BE2C (cell line): ENCODE measurements at regions not wholly inside any gene's neighbourhood (a gene's known extent, or its start where the extent isn't known, plus 50 kb on each side); places are given as distances from the start of the nearest gene placed in this dataset.

Source experiments
- DNase-seq: peaks from one replicate; pipeline ENCODE4 v3.0.0-alpha.2; 2020
- H3K27me3 ChIP-seq: fragments of 250-450 bp; sonication (Bioruptor Pico); 2 replicates; pipeline ENCODE4 v1.5.1; 2020; ENCODE audit warnings: mild to moderate bottlenecking
- H3K36me3 ChIP-seq: fragments of 250-450 bp; sonication (Bioruptor Pico); 2 replicates; pipeline ENCODE4 v1.5.1; 2020; ENCODE audit warnings: mild to moderate bottlenecking
- H3K4me1 ChIP-seq: fragments of 250-450 bp; sonication (Bioruptor Pico); 2 replicates; pipeline ENCODE4 v1.5.1; 2020
- H3K4me3 ChIP-seq: 2 replicates; pipeline ENCODE4 v1.5.1; 2011; ENCODE audit warnings: low read depth, low read length
- H3K9me3 ChIP-seq: fragments of 250-450 bp; sonication (Bioruptor Pico); 2 replicates; pipeline ENCODE4 v1.5.1; 2020
- TF ChIP-seq, protein P1 (sequence below): IDR thresholded peaks from 2 replicates; pipeline ENCODE4 v1.5.1; 2012; ENCODE audit warnings: mild to moderate bottlenecking, low read depth, low read length

- TF ChIP-seq, protein P1, sequence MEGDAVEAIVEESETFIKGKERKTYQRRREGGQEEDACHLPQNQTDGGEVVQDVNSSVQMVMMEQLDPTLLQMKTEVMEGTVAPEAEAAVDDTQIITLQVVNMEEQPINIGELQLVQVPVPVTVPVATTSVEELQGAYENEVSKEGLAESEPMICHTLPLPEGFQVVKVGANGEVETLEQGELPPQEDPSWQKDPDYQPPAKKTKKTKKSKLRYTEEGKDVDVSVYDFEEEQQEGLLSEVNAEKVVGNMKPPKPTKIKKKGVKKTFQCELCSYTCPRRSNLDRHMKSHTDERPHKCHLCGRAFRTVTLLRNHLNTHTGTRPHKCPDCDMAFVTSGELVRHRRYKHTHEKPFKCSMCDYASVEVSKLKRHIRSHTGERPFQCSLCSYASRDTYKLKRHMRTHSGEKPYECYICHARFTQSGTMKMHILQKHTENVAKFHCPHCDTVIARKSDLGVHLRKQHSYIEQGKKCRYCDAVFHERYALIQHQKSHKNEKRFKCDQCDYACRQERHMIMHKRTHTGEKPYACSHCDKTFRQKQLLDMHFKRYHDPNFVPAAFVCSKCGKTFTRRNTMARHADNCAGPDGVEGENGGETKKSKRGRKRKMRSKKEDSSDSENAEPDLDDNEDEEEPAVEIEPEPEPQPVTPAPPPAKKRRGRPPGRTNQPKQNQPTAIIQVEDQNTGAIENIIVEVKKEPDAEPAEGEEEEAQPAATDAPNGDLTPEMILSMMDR, result no peak
- H3K4me3 ChIP-seq, result no peak overlapping the region
- DNase-seq, result no peak
- H3K36me3 ChIP-seq, result no peaks in the 10 kb centered on the region
- H3K27me3 ChIP-seq, result peaks cover 4% of the 10 kb centered on the region; the same call in 1 of the 2 replicates
- no peaks in the 10 kb centered on the region for H3K4me1 ChIP-seq
- H3K9me3 ChIP-seq, result no peaks in the 10 kb centered on the region
These were observed 161.5 kb downstream of the RPS29 start for GRCh38 chr14:49424436-49425331.

- H3K4me3 ChIP-seq, result no peak overlapping the region
- TF ChIP-seq, protein P1, result no peak
- H3K9me3 ChIP-seq, result no peaks in the 10 kb centered on the region
- no peaks in the 10 kb centered on the region for H3K36me3 ChIP-seq
- H3K27me3 ChIP-seq, result peaks cover 10% of the 10 kb centered on the region; the same call in 1 of the 2 replicates
- no peak for DNase-seq
- no peaks in the 10 kb centered on the region for H3K4me1 ChIP-seq
These were observed 166.0 kb downstream of the RPS29 start for GRCh38 chr14:49420201-49420600.

- no peak for DNase-seq
- TF ChIP-seq, protein P1, result no peak
- no peaks in the 10 kb centered on the region for H3K9me3 ChIP-seq
- H3K36me3 ChIP-seq, result no peaks in the 10 kb centered on the region
- no peak overlapping the region for H3K4me3 ChIP-seq
- peaks cover 10% of the 10 kb centered on the region; the same call in 1 of the 2 replicates for H3K27me3 ChIP-seq
- H3K4me1 ChIP-seq, result no peaks in the 10 kb centered on the region
These were observed 167.4 kb downstream of the RPS29 start for GRCh38 chr14:49418789-49419188.

DNA sequence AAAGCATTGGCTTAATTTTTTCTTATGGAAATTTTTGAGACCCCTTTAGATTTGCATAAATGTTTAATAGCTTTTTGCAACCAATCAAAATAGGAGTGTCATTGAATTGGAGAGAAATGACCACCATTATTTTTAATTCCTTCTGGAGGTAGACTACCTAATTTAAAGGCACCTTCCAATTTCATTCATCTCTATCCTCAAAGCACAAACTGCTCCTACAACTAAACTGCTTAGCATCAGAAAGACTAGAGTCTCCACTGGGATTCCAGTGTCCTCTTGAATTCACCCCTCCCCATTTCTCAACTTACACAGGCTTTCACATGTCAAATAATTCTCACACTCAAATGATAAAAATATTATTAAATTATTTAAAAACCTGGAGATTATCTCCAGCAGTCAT, 168.4 kb downstream of the RPS29 start:
- H3K27me3 ChIP-seq, result peaks cover 10% of the 10 kb centered on the region; the same call in 1 of the 2 replicates
- H3K36me3 ChIP-seq, result no peaks in the 10 kb centered on the region
- no peaks in the 10 kb centered on the region for H3K4me1 ChIP-seq
- H3K4me3 ChIP-seq, result no peak overlapping the region
- no peaks in the 10 kb centered on the region for H3K9me3 ChIP-seq
- no peak for DNase-seq
- TF ChIP-seq, protein P1, result no peak

DNA sequence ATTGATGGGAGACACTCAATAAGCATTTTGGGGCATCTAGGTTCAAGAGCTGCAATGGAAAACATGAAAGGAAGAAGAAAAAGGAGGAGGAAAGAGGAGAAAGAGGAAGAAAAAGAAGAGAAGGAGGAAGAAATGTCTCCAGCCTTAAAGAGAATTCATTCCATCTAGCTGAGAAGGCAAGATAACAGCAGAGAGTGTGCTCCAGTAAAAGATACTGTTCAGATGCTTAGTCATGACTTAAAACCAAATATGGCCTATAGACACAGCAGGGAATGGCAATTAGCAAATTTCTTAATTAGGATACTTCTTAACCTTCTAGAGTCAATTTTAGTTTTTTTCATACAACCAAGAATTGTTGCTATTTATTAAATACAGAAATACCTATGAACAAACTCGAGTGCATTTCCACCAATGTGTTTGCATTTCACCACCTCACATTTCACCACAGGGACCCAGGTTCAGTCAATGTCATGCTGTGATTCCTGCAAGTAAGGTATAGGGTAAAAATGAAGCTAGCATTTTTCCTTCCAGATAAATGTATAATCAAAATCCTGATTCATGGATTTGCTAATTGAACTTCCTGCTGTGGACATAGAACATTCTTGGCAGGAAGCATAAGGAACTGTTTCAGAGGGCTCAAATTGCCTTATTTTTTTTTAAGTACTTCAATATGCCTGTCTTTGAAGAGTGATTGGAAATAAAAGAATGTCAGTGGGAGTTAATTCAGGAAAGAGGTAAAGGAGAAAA, 177.8 kb downstream of the RPS29 start:
- Histone ChIP-seq H3K36me3 (no peaks in the 10 kb centered on the region), H3K4me3 (no peak overlapping the region), H3K4me1 (no peaks in the 10 kb centered on the region), H3K27me3 (no peaks in the 10 kb centered on the region), H3K9me3 (no peaks in the 10 kb centered on the region)
- TF ChIP-seq, protein P1, result no peak
- DNase-seq, result no peak
